ENCODE measurements at regions not wholly inside any gene's neighbourhood (a gene's known extent, or its start where the extent isn't known, plus 50 kb on each side); places are given as distances from the start of the nearest gene placed in this dataset.

DNA sequence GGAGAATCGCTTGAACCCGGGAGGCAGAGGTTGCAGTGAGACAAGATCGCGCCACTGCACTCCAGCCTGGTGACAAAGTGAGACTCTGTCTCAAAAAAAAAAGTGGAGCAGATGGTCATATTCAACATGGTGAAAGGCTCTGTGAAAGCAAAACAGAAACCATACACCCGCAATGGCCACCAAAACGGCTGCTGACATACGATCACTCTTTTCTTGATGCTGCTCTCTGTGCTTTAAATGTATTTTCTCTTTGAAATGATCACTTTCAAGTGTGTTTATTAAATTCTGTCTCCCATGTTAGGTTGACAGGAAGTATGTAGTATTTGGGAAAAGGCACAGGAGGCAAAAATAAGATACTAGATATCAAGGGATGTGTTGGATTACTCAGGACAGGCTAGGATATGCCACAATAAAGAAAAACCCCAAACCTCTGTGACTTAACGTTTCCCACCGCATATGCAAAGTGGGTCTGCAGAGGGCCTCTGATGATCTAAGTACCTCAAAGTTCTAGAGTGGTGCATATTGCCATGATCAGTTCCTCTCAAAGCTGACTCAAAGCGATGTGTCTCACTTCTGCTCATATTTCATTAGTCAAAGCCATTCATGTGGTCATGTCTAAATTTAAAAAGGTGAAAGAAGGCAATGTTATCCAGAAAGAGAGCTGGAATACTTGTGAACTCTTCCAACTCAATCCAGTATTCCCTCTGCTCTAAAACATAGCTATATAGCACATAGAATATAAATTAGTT is 155.1 kb upstream of the SOX4 start:
- TF ChIP-seq, protein P1, sequence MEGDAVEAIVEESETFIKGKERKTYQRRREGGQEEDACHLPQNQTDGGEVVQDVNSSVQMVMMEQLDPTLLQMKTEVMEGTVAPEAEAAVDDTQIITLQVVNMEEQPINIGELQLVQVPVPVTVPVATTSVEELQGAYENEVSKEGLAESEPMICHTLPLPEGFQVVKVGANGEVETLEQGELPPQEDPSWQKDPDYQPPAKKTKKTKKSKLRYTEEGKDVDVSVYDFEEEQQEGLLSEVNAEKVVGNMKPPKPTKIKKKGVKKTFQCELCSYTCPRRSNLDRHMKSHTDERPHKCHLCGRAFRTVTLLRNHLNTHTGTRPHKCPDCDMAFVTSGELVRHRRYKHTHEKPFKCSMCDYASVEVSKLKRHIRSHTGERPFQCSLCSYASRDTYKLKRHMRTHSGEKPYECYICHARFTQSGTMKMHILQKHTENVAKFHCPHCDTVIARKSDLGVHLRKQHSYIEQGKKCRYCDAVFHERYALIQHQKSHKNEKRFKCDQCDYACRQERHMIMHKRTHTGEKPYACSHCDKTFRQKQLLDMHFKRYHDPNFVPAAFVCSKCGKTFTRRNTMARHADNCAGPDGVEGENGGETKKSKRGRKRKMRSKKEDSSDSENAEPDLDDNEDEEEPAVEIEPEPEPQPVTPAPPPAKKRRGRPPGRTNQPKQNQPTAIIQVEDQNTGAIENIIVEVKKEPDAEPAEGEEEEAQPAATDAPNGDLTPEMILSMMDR (IDR thresholded peaks at IDR 0.05) = no peak
- TF ChIP-seq POLR2A (IDR thresholded peaks at IDR 0.05) = no peak
- TF ChIP-seq POLR2AphosphoS5 (IDR thresholded peaks at IDR 0.05) = no peak
- no peak for TF ChIP-seq EP300 (IDR thresholded peaks at IDR 0.05)
